ENCODE measurements at regions not wholly inside any gene's neighbourhood (a gene's known extent, or its start where the extent isn't known, plus 50 kb on each side); places are given as distances from the start of the nearest gene placed in this dataset.

- Histone ChIP-seq H3K9me3 (no peaks in the 10 kb centered on the region), H3K4me3 (no peak overlapping the region), H3K36me3 (no peaks in the 10 kb centered on the region), H3K27ac (no peak overlapping the region), H3K27me3 (no peaks in the 10 kb centered on the region), H3K4me1 (no peaks in the 10 kb centered on the region)
- TF ChIP-seq POLR2A (IDR thresholded peaks at IDR 0.05) (no peak), POLR2AphosphoS5 (IDR thresholded peaks at IDR 0.05; ENCODE audit: insufficient read depth in 1 of 2, low read depth in 1 of 2) (no peak), CTCF (IDR thresholded peaks at IDR 0.05) (no peak)
- no peak for DNase-seq (ENCODE audit: extremely low spot score in 2 of 2)
- intact Hi-C loops (cut with DNase I): no loop called here
Observed at GRCh38 chr15:39110746-39111145, 470.1 kb upstream of the THBS1 start.

- no peaks in the 10 kb centered on the region for H3K36me3 ChIP-seq
- no peak for TF ChIP-seq POLR2AphosphoS5 (IDR thresholded peaks at IDR 0.05; ENCODE audit: insufficient read depth in 1 of 2, low read depth in 1 of 2)
- TF ChIP-seq CTCF (IDR thresholded peaks at IDR 0.05): no peak
- TF ChIP-seq POLR2A (IDR thresholded peaks at IDR 0.05): no peak
- intact Hi-C loops (cut with DNase I): no loop called here
- H3K9me3 ChIP-seq: peaks cover 12% of the 10 kb centered on the region
- H3K27ac ChIP-seq: no peak overlapping the region
- no peaks in the 10 kb centered on the region for H3K27me3 ChIP-seq
- no peaks in the 10 kb centered on the region for H3K4me1 ChIP-seq
- DNase-seq (ENCODE audit: extremely low spot score in 2 of 2): no peak
- no peak overlapping the region for H3K4me3 ChIP-seq
Observed at GRCh38 chr15:39113741-39114140, 467.1 kb upstream of the THBS1 start.

- H3K27ac ChIP-seq: no peak overlapping the region
Observed at GRCh38 chr15:39114690-39115378, 466.0 kb upstream of the THBS1 start.

GRCh38 chr15:39115379-39116057 is 465.4 kb upstream of the THBS1 start:
- intact Hi-C loops (cut with DNase I): no loop called here
- no peaks in the 10 kb centered on the region for H3K27me3 ChIP-seq
- no peak overlapping the region for H3K4me3 ChIP-seq
- TF ChIP-seq CTCF (IDR thresholded peaks at IDR 0.05): no peak
- TF ChIP-seq POLR2AphosphoS5 (IDR thresholded peaks at IDR 0.05; ENCODE audit: insufficient read depth in 1 of 2, low read depth in 1 of 2): no peak
- H3K36me3 ChIP-seq: no peaks in the 10 kb centered on the region
- H3K4me1 ChIP-seq: no peaks in the 10 kb centered on the region
- H3K9me3 ChIP-seq: peaks cover 12% of the 10 kb centered on the region
- H3K27ac ChIP-seq: no peak overlapping the region
- no peak for DNase-seq (ENCODE audit: extremely low spot score in 2 of 2)

More at GRCh38 chr15:39114690-39115378, 466.0 kb upstream of the THBS1 start:
- DNase-seq (ENCODE audit: extremely low spot score in 2 of 2): no peak
- intact Hi-C loops (cut with DNase I): no loop called here
- peaks cover 12% of the 10 kb centered on the region for H3K9me3 ChIP-seq
- H3K4me1 ChIP-seq: no peaks in the 10 kb centered on the region
- H3K4me3 ChIP-seq: no peak overlapping the region
- H3K27me3 ChIP-seq: no peaks in the 10 kb centered on the region
- no peaks in the 10 kb centered on the region for H3K36me3 ChIP-seq
- TF ChIP-seq POLR2A (IDR thresholded peaks at IDR 0.05) (no peak), CTCF (IDR thresholded peaks at IDR 0.05) (no peak)

- TF ChIP-seq CTCF (IDR thresholded peaks at IDR 0.05) (no peak), POLR2AphosphoS5 (IDR thresholded peaks at IDR 0.05; ENCODE audit: insufficient read depth in 1 of 2, low read depth in 1 of 2) (no peak), POLR2A (IDR thresholded peaks at IDR 0.05) (no peak)
- no peaks in the 10 kb centered on the region for H3K27me3 ChIP-seq
- DNase-seq (ENCODE audit: extremely low spot score in 2 of 2): no peak
- H3K27ac ChIP-seq: no peak overlapping the region
- no peaks in the 10 kb centered on the region for H3K4me1 ChIP-seq
- intact Hi-C loops (cut with DNase I): no loop called here
- H3K36me3 ChIP-seq: no peaks in the 10 kb centered on the region
- no peak overlapping the region for H3K4me3 ChIP-seq
- peaks cover 12% of the 10 kb centered on the region for H3K9me3 ChIP-seq
Observed at GRCh38 chr15:39118510-39118909, 462.4 kb upstream of the THBS1 start.

Measured in vagina (tissue), 2 donors.